Hepatic stellate cell (primary cell): ENCODE measurements at regions not wholly inside any gene's neighbourhood (a gene's known extent, or its start where the extent isn't known, plus 50 kb on each side); places are given as distances from the start of the nearest gene placed in this dataset.

ENCODE experiments used
- DNase-seq: peaks from one replicate; pipeline ENCODE4 v3.0.0; 2011; ENCODE audit warnings: low spot score

DNA sequence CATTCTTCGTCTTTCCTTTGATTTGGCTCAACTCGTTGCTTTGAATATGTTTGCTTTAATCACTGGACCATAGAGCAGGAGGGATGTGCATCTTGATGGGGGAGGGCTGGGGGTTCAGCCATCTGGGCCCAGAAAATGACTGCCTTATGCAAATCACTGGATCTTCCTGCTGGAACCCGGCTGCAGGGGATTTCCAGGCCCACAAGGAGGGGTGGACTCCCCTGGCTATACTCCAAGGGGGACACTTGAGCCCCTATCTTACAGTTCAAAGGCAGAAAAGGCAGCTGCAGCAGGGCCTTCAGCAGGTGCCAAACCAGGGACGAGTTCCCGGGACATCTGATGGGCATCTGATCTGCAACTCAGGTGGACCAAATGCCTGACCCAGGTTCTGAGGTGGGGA, 122.5 kb downstream of the DICER1 start:
- no peak for DNase-seq

DNA sequence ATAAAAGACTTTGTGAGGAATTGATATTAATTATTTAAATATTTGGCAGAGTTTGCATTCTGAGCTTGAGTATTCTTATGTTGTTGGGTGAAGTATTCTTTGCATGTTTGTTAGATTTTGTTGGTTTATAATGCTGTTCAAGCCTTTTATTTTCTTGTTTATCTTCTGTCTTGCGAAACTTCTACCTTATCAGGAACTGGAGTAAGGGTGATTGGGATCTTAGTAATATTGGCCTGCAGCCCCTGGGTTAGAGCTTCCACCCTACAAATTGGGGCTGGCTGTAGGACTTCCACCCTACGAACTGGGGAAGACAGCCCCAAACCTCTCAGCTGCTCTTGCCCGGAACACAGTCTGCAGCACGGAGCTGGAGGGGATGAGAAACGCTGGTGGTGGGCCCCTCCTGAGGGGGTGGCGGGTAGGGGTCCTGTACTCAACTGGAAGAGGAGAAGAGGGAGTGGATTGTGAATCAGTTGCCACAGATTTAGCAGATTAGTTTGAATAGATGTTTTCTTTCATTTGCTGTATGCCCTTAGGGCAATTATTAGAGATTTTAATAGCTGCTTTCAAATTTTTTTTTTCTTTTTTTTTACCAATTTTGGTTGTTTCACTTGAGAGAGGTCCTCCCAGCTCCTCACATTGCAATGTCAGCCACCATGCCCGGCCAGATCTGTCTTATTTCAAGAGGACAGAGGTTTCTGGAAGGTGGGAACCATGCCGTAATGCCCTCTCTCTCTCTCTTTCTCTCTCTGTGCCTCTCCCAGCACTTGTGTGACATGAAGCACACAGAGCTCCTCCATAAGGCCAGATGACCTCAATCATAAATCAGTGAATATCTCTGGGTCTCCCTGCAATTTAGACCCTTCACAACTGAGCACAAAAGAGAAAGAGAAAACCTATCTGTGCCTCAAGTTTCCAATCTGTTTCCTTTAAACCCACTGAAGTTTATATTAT, 123.4 kb downstream of the DICER1 start:
- no peak for DNase-seq

DNA sequence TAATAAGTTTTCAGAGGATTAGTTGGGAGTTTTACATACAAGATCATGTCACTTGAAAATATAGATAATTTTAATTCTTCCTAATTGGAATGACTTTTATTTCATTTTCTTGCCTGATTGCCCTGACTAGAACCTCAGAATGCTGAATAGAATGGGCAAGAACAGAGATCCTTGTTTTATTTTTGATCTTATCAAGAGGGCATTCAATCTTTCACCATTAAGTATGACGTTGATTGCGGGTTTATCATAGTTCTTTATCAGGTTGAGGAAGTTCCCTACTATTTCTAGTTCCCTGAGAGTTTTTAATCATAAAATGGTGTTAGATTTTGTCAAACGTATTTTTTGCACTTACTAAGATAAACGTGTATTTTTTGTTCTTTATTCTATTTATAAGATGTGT, 124.3 kb downstream of the DICER1 start:
- no peak for DNase-seq

DNA sequence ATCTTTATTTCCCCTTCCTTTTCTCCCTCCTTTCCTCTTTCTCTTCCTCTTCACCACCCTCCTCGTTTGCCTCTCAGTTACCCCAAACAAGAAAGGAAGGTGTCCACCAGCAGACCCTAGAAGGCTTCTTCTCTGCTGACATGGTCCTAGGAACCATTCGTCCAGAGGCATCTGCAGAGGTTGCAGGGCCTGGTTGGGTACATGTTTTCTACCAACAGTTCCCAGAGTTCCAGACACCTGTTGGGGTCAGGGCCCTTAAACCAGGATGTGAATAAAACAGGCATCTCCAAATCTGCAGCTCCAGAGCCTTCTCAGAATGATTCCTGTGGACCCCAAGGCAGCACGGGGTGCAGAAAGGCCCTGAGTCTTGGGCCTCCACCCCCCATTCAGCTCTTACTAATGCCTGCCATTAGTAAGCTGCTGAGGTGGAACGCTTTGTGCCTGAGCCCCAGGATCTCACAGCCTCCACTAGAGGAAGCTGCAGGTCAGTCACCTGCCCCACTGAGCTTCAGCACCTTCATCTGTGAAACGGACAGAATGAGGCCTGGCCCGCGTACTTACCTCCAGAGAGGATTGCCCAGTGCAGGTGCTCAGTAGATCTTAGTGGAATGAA, 130.4 kb downstream of the DICER1 start:
- no peak for DNase-seq

DNA sequence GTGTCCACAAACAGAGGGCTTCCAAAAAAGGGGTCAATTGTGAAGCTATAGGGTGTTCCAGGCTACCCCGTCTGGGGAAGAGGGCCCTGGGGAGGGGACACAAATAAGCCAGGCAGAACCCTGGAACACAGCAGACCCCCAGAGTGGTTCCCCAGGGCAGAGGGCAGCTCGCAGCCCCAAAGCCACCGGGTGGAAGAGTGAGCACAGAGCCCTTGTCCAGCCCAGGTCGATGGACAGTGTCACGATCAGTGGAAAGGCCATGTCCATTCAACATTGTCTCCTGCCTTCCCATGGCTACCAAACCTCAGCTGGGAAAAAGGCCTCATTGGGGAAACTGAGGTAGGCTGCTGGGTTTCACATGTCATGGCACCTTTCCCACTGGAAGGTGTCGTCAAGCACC, 131.4 kb downstream of the DICER1 start:
- DNase-seq = no peak

DNA sequence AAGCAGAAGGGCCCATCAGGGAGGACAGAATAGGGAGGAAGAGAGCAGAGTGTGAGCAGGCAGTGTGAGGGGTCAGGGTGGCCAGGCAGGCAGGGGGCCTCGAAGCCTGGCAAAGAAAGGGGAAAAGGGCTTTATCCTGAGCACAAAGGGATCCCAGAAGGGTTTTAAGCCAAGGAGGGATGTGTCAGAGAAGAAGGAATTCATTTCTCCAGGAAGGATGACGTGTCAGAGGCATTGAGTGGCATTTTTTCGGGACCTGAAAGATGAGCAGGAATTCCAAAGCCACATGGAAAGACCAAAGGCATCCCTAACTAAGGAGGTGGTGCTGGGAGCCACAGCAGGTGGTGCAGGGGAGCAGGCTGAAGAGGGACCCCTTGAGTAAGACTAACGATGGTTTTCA, 132.1 kb downstream of the DICER1 start:
- no peak for DNase-seq

DNA sequence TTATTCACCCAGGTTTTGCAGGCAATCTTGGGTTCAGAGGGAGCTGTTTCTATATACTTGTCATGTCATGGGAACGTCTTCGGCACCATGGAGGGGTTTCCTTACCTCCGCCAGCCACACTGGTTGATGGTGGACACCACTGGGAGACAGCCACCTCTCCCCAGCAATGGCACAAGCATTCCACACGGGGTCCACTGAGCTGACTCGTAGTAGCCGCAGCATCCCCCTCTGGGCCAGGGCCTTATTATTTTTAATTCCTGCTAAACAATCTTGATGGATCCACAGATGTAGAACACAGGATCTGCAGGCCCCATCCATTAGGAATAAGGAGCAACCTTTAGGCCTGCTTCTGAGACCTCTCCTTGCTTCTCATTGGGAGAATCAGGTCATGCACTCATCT, 132.9 kb downstream of the DICER1 start:
- no peak for DNase-seq

DNA sequence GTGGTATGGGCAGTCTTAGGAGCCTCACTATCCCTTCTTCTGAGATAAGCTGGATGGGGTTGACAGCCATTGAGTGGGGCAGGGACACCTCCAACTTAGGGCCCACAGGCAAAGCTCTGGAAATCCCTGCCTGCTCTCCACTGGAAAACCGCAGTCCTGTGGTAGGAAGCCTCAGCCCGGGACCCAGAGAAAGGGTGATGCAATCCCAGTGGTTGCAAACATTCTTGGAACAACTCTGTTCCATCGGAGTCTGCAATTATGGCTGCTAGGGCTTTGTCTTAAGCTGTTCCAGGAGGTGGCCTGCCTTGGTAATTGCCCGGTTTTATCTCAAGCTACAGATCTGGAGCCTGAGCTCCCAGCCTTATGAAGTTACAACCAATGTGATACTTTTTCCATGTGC, 133.4 kb downstream of the DICER1 start:
- no peak for DNase-seq

DNA sequence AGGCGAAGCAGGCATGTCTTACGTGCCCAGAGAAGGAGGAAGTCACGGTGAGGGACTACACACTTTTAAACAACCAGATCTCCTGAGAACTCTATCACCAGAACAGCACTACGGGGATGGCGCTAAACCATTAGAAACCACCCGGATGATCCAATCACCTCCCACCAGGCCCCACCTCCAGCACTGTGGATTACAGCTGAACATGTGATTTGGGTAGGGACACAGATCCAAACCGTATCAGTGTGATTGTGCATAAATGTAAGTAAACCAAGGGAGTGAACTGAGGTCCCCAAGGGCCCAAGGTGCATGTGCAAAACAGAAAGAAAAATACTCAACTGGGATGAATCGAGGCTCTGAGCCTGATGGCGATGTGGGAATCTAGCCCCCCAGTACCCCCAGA, 134.2 kb downstream of the DICER1 start:
- no peak for DNase-seq

DNA sequence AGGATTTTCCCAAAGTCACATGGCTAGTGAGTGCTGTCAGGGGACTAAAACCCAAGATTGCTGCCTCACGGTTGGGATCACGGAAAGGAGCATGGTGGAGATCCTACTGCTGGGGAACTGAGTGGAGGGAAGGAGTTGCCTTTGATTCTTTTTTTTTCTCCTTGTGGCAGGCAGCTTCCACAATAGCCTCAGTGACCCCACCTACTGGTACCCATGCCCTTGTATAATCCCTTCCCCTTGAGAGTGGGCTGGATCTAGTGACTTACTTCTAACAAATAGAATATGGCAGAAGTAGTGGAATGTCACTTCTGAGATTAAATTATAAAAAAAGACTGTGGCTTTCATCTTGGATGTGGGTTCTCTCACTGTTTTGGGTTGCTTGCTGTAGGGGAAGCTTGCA, 135.7 kb downstream of the DICER1 start:
- DNase-seq = no peak

DNA sequence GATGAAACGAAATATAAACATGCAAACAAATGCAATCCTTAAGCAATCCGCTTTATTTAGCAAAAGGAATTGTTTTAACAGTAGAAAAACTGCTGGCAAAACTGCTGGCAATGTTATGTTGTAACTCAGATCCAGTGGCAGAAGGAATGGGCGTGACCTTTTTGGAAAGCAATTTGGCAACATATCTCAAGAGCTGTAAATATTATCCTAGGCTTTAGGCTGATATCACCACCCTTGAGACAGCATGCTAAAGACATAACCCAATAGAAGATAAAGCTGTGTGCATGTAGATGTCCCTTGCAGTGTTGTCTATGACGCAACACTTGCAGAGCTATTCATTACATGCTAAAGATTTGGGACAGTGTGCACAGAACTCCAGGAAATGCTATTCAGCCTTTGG, 138.5 kb downstream of the DICER1 start:
- no peak for DNase-seq

DNA sequence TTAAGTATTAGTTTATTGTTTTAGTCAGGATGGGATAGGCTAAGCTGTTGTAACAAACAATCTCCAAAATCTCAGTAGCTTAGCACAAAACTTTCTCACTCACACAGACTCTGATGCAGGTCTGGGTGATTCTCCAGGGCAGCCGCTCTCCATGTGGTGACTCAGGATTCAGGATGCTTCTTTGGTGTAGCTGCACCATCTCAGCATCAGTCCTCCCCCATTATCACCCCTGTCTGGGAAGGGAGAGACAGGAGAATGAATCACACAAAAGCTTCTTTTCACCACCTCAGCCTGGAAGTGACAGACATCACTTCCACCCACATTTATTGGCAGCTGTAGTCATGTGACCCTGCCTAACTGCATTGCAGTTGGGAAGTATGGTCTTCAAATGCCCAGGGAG, 142.3 kb downstream of the DICER1 start:
- no peak for DNase-seq

DNA sequence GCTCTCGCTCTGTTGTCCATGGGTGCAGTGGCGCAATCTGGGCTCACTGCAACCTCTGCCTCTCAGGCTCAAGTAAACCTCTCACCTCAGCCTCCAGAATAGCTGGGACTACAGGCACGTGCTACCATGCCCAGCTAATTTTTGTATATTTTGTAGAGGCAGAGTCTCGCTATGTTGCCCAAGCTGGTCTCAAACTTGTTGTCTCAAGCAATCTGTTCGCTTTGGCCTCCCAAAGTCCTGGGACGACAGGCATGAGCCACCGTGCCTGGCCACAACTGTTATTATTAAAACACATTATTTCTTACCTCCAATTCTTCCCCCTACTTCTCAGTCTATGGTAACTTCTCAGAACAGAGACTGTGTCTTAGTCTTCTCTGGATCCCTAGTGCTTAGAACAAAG, 143.3 kb downstream of the DICER1 start:
- no peak for DNase-seq

DNA sequence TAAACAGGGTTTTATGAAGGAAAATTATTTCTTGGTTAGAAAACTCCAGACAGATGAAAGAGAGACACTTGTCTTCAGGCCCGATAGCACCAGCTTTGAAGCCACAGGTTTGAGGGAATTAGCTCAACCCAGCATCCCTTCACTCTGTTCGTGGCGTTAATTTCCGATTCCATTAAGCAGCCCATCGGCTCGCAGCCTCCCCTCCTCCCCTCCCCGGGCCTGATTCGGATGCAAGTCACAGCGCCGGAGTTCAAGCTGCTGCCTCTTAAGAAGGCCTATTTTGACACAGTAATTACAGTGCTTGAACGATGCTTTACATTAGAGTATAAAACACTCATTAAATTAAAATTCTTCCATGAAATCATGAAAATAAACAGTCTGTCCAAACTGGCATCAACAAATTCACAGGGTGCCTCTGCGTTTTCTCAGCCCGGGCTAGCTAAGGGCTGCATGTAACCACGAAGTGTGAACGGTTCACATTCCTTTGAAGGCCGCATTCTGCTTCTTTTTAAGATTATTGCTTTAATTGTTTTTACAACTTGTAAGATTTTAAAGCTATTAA, 145.8 kb downstream of the DICER1 start:
- no peak for DNase-seq

DNA sequence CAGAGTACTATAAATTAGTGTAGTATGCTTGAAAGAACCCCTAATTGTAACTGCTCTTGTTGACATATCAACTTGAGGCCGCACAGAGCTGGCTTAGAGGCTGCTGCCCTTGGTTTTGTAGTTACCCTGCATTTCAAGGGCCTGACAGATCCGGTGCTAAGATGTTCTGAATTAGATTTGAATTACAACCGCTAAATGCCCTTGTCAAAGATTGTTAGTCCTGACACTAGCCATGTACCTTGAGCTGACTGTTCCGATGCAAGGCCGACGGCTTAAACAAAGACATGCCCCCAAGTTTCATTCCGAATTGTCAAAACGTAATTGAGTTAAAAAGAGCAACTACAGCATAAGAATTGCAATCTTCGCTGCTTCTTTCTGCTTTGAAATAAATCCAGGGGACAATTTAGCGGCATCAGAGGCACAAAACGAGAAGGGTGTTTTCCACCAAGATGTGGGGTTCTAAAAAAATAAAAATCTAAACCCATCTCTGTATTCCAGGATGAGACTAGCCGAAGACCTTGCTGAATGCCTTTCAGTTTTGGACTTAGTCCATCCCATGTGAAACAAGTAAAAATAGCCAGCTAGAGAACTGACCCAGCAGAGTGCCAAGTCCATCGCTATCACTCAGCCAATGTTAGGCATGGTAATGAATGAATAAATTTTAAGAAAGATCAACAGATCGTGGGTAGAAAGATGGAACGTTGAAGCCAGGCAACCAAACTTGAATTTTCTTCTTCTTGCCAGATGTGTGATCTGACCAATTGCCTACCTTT, 148.7 kb downstream of the DICER1 start:
- no peak for DNase-seq

DNA sequence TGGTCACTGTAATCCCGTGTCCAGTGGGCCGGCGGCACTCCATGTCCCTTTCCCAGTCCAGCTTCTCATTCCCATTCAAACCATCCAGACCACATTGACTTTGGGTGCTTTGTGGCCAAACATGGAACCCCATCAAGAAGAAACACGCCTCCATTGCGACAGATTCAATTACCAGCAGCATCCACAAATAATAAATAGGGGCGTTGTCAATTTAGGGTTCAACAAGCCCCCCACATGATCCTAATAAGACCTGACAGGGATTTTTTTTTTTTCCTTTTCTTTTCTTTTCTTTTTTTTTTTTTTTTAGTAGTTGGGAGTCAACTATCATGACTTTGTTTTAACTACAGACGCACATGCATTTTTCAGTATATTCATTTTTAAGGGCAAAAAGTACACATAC, 149.4 kb downstream of the DICER1 start:
- DNase-seq = no peak

DNA sequence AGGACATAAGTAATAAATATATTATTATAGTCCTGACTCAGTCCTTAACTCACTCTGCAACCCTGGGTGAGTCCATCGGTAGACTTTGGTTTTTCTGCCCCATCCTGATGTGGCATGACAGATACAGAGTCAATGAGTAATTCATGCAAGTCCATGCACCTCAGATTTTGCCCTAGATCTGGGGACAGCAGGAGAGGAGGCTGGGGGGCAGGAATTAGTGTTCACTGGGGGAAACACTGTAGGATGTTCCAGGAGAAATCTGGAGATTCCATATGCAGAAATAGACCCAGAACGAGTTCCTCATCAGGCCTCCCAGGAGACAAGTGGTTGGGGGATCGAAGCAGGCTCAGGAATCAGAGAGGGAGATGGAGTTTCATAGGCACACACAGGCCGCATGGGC, 150.8 kb downstream of the DICER1 start:
- no peak for DNase-seq

DNA sequence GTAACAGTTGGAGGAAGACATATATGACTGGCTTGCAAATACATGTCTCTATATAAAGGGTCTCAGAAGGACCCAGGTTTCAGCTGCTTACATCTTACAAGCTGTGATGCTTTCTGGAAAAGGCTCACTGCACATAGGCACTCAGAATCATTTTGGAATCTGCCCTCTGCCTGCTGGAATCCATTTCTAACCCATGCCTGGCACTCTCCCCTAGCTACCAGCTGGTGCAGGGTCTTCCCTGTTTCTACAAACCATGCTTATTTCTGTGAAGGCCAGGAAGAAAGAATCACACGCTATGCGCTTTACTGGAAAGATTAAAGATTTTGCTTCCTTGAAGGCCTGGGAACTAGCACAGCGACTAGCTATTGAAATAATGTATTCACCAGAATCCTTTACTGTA, 151.3 kb downstream of the DICER1 start:
- DNase-seq = no peak

DNA sequence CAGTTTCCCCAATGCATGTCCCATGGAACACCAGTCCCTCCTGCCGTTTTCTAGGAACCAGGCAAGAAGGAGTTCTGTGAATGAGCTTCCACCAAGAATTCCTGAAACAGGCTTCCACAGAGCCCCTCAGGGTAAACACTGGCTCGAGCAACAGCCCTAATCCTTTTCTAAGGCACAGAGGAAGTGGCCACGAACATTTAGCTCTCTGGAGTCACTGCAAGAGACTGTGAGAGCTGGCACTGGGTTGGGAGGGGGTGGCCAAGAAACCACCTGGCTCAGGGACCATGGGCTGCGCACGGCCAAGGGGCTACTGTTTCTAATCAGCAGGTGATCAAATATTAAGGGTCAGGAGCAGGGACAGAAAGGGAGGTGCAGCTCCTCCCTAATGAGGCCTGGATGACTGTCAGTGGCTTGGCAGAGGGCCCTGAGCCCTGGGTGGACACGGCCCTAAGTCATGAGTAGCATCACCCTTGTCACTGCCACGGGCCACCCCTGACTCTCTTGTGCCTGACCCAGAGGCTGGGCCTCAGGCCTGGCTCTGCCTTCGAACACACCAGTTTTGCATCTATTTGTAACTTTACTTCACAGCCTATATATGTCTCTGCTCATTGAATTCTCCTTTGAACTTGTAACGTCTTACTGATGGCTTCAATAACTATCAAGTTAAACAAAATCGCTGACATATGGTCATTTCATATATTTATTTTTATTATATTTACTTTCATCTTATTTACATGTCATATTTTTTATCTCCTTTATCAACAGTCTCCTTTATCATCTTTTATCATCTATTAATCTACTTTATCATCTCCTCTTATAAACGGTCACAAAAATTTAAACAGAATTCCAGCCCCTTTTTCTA, 154.0 kb downstream of the DICER1 start:
- DNase-seq = no peak

DNA sequence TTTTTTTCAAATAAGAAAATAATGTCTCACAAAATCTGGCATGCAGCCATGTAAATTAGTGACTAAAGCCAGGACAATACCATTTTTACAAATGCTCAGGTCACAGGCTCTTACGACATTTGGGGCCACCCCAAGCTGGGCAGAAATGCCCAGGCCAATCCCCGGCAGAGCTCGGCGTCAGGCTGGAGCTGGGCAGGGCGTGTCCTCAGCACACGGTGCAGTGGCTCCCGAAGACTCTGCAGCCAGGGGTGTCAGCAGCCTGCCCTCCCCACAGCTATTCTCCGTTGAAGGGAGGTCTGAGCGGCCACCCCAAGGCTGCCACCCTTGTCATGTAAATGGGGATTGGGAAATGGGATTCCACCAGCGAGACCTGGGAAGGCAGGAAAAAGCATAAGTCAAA, 158.6 kb downstream of the DICER1 start:
- DNase-seq = no peak

DNA sequence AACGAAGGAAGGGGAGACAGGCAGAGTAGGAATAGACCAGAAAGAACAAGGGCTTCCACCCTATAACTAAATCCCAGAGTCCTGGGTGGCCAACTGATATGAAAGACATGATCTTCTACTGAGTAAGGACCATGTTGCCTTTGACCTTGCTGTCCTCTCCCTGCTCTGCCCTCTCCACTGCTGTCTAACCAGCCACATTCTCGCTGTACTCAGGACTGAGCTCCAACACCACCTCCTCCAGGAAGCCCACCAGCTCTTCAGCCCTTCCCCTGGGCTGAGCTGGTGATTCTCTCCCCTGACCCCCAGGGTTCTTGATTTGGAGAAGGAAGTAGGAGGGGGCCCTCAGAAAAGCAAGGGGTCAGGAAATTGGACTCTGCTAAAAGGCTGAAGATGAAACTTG, 159.2 kb downstream of the DICER1 start:
- no peak for DNase-seq

DNA sequence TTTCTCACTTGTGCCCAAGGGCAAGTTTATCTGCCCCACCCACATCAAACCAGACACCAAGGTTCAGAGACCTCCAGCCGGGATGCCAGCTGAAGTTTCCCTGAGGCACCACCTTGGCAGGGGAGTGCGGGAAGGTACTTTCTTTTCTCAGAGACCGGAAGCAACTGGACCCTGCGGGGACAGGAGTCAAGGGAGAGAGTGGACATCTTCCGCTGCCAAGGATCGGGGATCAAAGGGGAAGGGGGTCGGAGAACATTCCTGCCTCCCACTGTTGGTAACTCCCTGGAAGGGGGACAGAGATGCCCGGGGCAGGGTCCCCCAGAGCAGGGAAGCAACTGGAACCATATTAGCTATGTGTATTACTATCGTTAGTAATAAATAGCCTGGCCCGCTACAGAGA, 161.8 kb downstream of the DICER1 start:
- no peak for DNase-seq
